Effector memory CD4-positive, alpha-beta T cell (primary cell): ENCODE measurements at regions not wholly inside any gene's neighbourhood (a gene's known extent, or its start where the extent isn't known, plus 50 kb on each side); places are given as distances from the start of the nearest gene placed in this dataset.

Source experiments
- DNase-seq, 3 donors: peaks; one replicate each; pipeline ENCODE4 v3.0.0-alpha.2; 2020
- H3K27ac ChIP-seq: 2 replicates; pipeline ENCODE4 v1.7.0; 2013; ENCODE audit warnings: mild to moderate bottlenecking, low read length, moderate library complexity; ENCODE audit not compliant: insufficient read depth, poor library complexity, severe bottlenecking
- H3K27me3 ChIP-seq: replicated peaks from 2 replicates; pipeline ENCODE4 v1.7.0; 2013; ENCODE audit warnings: mild to moderate bottlenecking, low read length; ENCODE audit not compliant: insufficient read depth, control insufficient read depth, poor library complexity, severe bottlenecking
- H3K36me3 ChIP-seq: 2 replicates; pipeline ENCODE4 v1.7.0; 2013; ENCODE audit warnings: mild to moderate bottlenecking, low read length, moderate library complexity; ENCODE audit not compliant: control insufficient read depth, insufficient read depth
- H3K4me1 ChIP-seq: 2 replicates; pipeline ENCODE4 v1.7.0; 2013; ENCODE audit warnings: low read length, mild to moderate bottlenecking; ENCODE audit not compliant: control insufficient read depth, insufficient read depth, poor library complexity, severe bottlenecking
- H3K4me3 ChIP-seq: 2 replicates; pipeline ENCODE4 v1.7.0; 2013; ENCODE audit warnings: low read length, low read depth, mild to moderate bottlenecking; ENCODE audit not compliant: insufficient read depth, poor library complexity, severe bottlenecking
- H3K9me3 ChIP-seq: 2 replicates; pipeline ENCODE4 v1.7.0; 2013; ENCODE audit warnings: mild to moderate bottlenecking, low read length, moderate library complexity; ENCODE audit not compliant: control insufficient read depth

DNA sequence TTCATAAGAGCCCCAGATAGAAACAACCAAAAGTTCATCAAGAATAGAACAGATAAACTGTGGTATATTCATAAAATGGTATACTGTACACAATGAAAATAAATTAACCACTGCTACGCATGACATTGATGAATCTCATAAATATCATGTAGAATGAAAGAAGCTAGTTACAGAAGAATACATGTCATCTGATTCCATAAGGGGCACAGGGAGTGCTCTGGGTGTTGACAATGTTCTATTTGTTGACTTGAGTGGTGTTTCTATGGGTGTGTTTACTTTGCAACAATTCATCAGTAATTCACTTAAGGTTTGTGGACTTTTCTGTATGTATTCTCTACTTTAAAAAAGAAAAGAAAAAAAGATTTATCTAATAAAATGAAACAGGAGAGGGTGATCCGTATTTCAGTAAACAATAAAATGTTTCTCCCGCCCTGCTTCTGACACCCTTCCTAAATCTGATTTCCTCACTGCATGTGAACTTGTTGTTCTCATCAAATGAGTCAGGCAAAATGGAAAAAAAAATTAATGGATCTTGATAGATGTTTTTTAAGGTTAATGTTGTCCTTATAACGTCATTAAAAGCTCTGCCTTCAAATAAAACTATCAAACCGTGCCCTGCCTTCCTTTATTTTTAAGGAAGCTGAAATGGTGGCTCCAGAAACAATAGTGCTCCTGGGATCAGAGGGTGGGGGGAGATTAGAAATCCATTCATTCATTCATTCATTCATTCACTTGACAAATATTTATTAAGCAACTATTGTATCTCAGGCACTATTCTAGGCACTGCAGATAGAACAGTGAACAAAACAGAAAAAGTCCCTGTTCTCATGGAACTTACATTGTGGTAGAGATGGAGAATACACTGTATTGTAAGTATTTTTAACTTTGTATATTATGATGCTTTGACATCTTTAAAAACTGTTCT, 77.2 kb upstream of the CD44 start:
- peaks cover 22% of the 10 kb centered on the region for H3K4me1 ChIP-seq
- H3K27ac ChIP-seq = no peak overlapping the region
- DNase-seq = no peak
- no peaks in the 10 kb centered on the region for H3K36me3 ChIP-seq
- H3K9me3 ChIP-seq = no peaks in the 10 kb centered on the region
- H3K27me3 ChIP-seq = no peaks in the 10 kb centered on the region
- no peak overlapping the region for H3K4me3 ChIP-seq

DNA sequence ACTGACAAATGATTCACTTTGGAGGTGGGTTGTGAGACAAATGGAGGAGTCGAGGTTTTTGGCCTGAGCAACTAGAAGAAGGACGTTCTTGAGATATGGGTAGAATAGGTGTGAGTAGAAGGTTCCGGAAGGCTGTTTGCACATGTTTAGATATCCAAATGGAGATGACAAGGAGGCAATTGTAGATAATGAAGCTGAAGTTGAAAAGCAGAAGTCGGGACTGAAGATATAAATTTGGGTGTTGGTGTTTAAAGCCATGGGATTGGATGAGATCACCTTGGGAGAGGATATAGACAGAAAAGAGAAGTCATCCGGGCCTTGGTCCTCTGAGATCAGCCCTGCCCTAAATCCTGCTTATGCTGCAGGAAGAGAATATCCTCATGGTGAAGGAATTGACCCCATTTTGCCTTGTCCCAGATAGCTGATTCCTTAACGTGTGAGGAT, 75.5 kb upstream of the CD44 start:
- H3K36me3 ChIP-seq = no peaks in the 10 kb centered on the region
- peaks cover 24% of the 10 kb centered on the region for H3K4me1 ChIP-seq
- H3K4me3 ChIP-seq = no peak overlapping the region
- no peak for DNase-seq
- no peaks in the 10 kb centered on the region for H3K27me3 ChIP-seq
- no peaks in the 10 kb centered on the region for H3K9me3 ChIP-seq
- no peak overlapping the region for H3K27ac ChIP-seq

DNA sequence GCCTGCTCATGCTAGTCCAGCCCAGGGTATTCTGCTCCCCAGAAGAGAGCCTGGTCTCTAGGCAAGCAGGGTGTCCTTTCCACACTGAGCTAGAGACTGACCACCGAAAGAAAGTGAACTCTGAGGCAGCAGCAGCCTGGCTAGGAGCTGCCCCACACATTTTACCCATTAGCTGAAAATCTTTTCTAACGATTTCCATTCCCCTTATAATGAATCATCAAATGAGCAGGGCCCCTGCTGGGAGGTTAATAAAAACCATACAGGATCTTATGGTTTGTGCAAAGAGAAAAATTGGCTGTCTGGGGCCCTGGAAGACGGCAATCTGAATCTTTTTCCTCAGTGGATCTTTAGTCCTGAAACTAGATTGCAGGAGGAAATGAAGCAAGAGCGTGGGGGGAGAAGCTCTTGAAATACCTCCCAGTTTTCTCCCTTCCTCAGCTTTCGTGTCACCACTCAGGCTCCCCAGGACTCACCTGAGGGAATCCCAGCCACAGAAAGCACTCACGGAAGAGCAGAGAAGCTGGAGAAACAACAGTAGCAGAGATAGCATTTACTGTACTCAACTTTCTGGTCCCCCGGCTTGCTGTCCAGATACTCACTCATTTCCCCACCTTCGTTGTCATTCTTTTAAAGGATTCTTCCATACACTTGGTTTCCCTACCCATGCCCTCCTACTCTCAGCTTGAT, 74.7 kb upstream of the CD44 start:
- no peak for DNase-seq
- Histone ChIP-seq H3K4me3 (no peak overlapping the region), H3K27me3 (no peaks in the 10 kb centered on the region), H3K36me3 (no peaks in the 10 kb centered on the region), H3K27ac (no peak overlapping the region), H3K9me3 (no peaks in the 10 kb centered on the region), H3K4me1 (peaks cover 22% of the 10 kb centered on the region)

- no peaks in the 10 kb centered on the region for H3K27me3 ChIP-seq
- H3K9me3 ChIP-seq = no peaks in the 10 kb centered on the region
- no peak overlapping the region for H3K4me3 ChIP-seq
- H3K36me3 ChIP-seq = no peaks in the 10 kb centered on the region
- no peak for DNase-seq
- H3K4me1 ChIP-seq = peaks cover 22% of the 10 kb centered on the region
- H3K27ac ChIP-seq = no peak overlapping the region
These were observed 73.4 kb upstream of the CD44 start for GRCh38 chr11:35065566-35065965.

- Histone ChIP-seq H3K4me1 (peaks cover 22% of the 10 kb centered on the region), H3K36me3 (no peaks in the 10 kb centered on the region), H3K27me3 (no peaks in the 10 kb centered on the region), H3K4me3 (no peak overlapping the region), H3K9me3 (no peaks in the 10 kb centered on the region), H3K27ac (no peak overlapping the region)
- DNase-seq = no peak
These were observed 72.9 kb upstream of the CD44 start for GRCh38 chr11:35066030-35066429.

DNA sequence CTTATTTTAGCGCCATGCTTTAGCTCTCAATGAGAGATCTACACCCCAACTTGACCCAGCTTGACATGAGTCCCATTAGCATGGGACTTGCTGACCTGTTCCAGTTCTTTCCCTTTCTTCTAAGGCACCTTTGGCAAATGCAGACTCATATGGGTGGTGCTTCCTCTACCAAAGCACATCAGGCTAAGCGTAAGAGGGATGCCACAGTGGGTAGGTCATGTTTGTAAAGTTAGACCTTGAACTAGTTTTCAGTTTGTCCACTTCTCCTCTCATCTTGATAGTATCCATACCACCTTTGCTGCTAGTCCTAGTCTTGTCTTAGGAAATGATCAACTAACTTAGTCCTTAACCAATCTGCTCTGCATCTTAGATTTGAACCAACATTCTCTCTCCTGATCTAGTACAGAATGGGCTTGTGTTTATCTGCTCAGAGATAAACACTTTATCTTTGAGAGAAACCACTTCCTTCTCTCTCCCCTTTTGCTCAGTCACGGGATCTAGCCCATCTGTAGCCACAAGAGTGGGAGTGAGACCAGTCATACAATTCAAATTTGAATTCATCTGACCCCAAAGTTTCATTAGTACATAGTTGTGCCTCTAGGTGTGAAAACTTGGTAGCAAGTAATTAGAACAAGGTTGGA, 72.1 kb upstream of the CD44 start:
- H3K27me3 ChIP-seq = no peaks in the 10 kb centered on the region
- peak overlapping the region; percentile 50 for H3K27ac ChIP-seq
- no peaks in the 10 kb centered on the region for H3K9me3 ChIP-seq
- no peak for DNase-seq
- peaks cover 22% of the 10 kb centered on the region for H3K4me1 ChIP-seq
- H3K36me3 ChIP-seq = no peaks in the 10 kb centered on the region
- H3K4me3 ChIP-seq = peak overlapping the region; percentile 2

- DNase-seq = no peak
- H3K9me3 ChIP-seq = no peaks in the 10 kb centered on the region
- H3K4me1 ChIP-seq = peaks cover 21% of the 10 kb centered on the region
- H3K36me3 ChIP-seq = no peaks in the 10 kb centered on the region
- H3K4me3 ChIP-seq = no peak overlapping the region
- H3K27me3 ChIP-seq = no peaks in the 10 kb centered on the region
- no peak overlapping the region for H3K27ac ChIP-seq
These were observed 67.2 kb upstream of the CD44 start for GRCh38 chr11:35071722-35072121.

DNA sequence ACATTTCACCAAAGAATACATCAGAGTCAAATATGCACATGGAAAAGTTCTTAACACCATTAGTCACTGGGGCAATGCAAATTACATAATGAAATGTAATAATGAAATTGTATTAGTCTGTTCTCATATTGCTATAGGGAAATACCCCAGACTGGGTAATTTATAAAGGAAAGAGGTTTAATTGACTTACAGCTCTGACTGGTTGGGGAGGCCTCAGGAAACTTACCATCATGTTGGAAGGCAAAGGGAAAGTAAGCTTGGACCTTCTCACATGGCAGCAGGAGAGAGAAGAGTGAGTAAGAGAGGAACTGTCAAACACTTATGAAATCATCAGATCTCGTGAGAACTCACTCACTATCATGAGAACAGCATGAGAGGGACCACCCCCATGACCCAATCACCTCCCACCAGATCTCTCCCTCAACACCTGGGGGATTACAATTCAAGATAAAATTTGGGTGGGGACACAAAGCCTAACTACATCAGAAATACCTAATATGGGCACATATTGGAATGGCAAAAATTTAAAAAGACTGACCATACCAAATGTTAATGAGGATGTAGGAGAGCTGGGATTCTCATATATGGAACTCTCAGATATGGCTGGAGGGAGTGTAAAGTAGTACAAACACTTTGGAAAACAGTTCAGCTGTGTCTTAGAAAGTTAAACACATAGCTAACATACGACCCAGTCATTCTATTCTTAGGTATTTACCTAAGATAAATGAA, 65.1 kb upstream of the CD44 start:
- Histone ChIP-seq H3K27ac (no peak overlapping the region), H3K27me3 (no peaks in the 10 kb centered on the region), H3K4me3 (no peak overlapping the region), H3K36me3 (no peaks in the 10 kb centered on the region), H3K9me3 (no peaks in the 10 kb centered on the region), H3K4me1 (peaks cover 30% of the 10 kb centered on the region)
- DNase-seq = no peak

DNA sequence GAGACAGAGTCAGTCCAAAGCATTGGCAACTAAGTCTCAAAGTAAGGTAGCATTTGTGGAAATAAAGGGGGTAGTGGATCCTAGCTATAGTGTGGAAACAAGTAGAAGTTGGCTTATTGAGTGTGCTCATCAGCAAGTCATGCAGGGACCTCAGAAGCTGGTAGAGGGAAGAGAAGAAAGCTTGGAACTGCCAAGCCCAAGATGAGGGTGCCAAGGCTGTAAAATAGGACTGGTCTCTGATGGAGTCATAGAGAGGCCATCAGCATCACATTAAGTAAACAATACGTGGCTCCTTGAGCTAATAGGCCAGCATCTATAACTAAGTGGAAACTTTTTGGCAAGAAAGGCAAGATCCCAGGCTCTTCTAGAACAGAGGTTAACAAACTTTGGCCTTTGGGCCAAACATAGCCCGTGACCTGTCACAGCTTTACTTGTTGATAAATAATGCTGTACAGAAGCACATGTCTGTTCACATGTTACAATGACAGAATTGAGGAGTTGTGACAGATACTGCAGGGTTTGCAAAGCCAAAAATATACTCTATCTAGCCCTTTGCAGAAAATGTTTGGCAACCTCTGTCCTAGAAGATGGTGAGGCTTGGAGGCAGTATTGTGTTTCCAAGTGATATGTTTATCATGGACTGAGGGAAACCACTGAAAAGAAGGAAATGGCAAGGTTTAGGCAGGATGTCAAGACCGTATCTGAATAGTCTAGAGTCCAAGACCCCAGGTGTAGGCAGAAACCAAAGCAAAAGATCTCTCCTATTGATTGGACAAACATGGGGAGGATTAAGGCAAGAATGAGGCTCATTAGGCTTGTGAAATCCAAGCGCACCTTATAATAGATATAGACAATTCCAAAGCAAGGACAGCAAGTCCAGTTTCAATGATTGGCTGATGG, 62.5 kb upstream of the CD44 start:
- no peak for DNase-seq
- H3K36me3 ChIP-seq = no peaks in the 10 kb centered on the region
- H3K4me3 ChIP-seq = no peak overlapping the region
- no peaks in the 10 kb centered on the region for H3K27me3 ChIP-seq
- peaks cover 45% of the 10 kb centered on the region for H3K4me1 ChIP-seq
- H3K27ac ChIP-seq = peak overlapping the region; percentile 79
- H3K9me3 ChIP-seq = no peaks in the 10 kb centered on the region
